ENCODE measurements at regions not wholly inside any gene's neighbourhood (a gene's known extent, or its start where the extent isn't known, plus 50 kb on each side); places are given as distances from the start of the nearest gene placed in this dataset.

- Histone ChIP-seq H3K36me3 (ENCODE audit: control insufficient read depth, insufficient read depth, low read length) (no peaks in the 10 kb centered on the region), H3K4me3 (ENCODE audit: low read depth, low read length) (no peak overlapping the region), H3K9ac (no peak overlapping the region), H3K9me3 (ENCODE audit: control insufficient read depth, low read length) (no peaks in the 10 kb centered on the region), H2AFZ (no peak overlapping the region), H3K4me1 (no peaks in the 10 kb centered on the region), H3K79me2 (no peaks in the 10 kb centered on the region), H3K4me2 (ENCODE audit: low read length) (no peak overlapping the region), H3K27me3 (ENCODE audit: control insufficient read depth, insufficient read depth, low read length) (no peaks in the 10 kb centered on the region), H3K27ac (no peak overlapping the region)
- no peak for TF ChIP-seq CTCF (IDR thresholded peaks at IDR 0.05)
These were observed 2896.3 kb upstream of the PCDH20 start for GRCh38 chr13:64311948-64312347.

GRCh38 chr13:64311112-64311511 is 2895.5 kb upstream of the PCDH20 start:
- Histone ChIP-seq H3K27ac (no peak overlapping the region), H3K27me3 (ENCODE audit: control insufficient read depth, insufficient read depth, low read length) (no peaks in the 10 kb centered on the region), H3K9ac (no peak overlapping the region), H3K79me2 (no peaks in the 10 kb centered on the region), H3K4me2 (ENCODE audit: low read length) (no peak overlapping the region), H3K36me3 (ENCODE audit: control insufficient read depth, insufficient read depth, low read length) (no peaks in the 10 kb centered on the region), H3K4me3 (ENCODE audit: low read depth, low read length) (no peak overlapping the region), H3K9me3 (ENCODE audit: control insufficient read depth, low read length) (no peaks in the 10 kb centered on the region), H3K4me1 (no peaks in the 10 kb centered on the region), H2AFZ (no peak overlapping the region)
- no peak for TF ChIP-seq CTCF (IDR thresholded peaks at IDR 0.05)

GRCh38 chr13:64305246-64305645 is 2889.6 kb upstream of the PCDH20 start:
- Histone ChIP-seq H3K27me3 (ENCODE audit: control insufficient read depth, insufficient read depth, low read length) (no peaks in the 10 kb centered on the region), H3K4me1 (no peaks in the 10 kb centered on the region), H3K79me2 (no peaks in the 10 kb centered on the region), H3K9ac (no peak overlapping the region), H3K36me3 (ENCODE audit: control insufficient read depth, insufficient read depth, low read length) (no peaks in the 10 kb centered on the region), H3K4me3 (ENCODE audit: low read depth, low read length) (no peak overlapping the region), H3K27ac (no peak overlapping the region), H3K9me3 (ENCODE audit: control insufficient read depth, low read length) (no peaks in the 10 kb centered on the region), H2AFZ (no peak overlapping the region), H3K4me2 (ENCODE audit: low read length) (no peak overlapping the region)
- TF ChIP-seq CTCF (IDR thresholded peaks at IDR 0.05), result no peak

- Histone ChIP-seq H3K4me3 (ENCODE audit: low read depth, low read length) (no peak overlapping the region), H3K27ac (no peak overlapping the region), H3K4me2 (ENCODE audit: low read length) (no peak overlapping the region), H3K9ac (no peak overlapping the region), H3K36me3 (ENCODE audit: control insufficient read depth, insufficient read depth, low read length) (no peaks in the 10 kb centered on the region), H2AFZ (no peak overlapping the region), H3K9me3 (ENCODE audit: control insufficient read depth, low read length) (no peaks in the 10 kb centered on the region), H3K27me3 (ENCODE audit: control insufficient read depth, insufficient read depth, low read length) (no peaks in the 10 kb centered on the region), H3K4me1 (no peaks in the 10 kb centered on the region), H3K79me2 (no peaks in the 10 kb centered on the region)
- no peak for TF ChIP-seq CTCF (IDR thresholded peaks at IDR 0.05)
These were observed 2884.6 kb upstream of the PCDH20 start for GRCh38 chr13:64300239-64300638.

GRCh38 chr13:64293923-64294322 is 2878.3 kb upstream of the PCDH20 start:
- no peaks in the 10 kb centered on the region for H3K79me2 ChIP-seq
- no peaks in the 10 kb centered on the region for H3K27me3 ChIP-seq (ENCODE audit: control insufficient read depth, insufficient read depth, low read length)
- H3K9ac ChIP-seq, result no peak overlapping the region
- H3K4me1 ChIP-seq, result no peaks in the 10 kb centered on the region
- no peak overlapping the region for H3K4me3 ChIP-seq (ENCODE audit: low read depth, low read length)
- H3K4me2 ChIP-seq (ENCODE audit: low read length), result no peak overlapping the region
- no peaks in the 10 kb centered on the region for H3K9me3 ChIP-seq (ENCODE audit: control insufficient read depth, low read length)
- TF ChIP-seq CTCF (IDR thresholded peaks at IDR 0.05), result no peak
- H2AFZ ChIP-seq, result no peak overlapping the region
- no peaks in the 10 kb centered on the region for H3K36me3 ChIP-seq (ENCODE audit: control insufficient read depth, insufficient read depth, low read length)
- no peak overlapping the region for H3K27ac ChIP-seq

All from parathyroid adenoma (tissue), 2 donors.